ENCODE measurements at regions not wholly inside any gene's neighbourhood (a gene's known extent, or its start where the extent isn't known, plus 50 kb on each side); places are given as distances from the start of the nearest gene placed in this dataset.

DNA sequence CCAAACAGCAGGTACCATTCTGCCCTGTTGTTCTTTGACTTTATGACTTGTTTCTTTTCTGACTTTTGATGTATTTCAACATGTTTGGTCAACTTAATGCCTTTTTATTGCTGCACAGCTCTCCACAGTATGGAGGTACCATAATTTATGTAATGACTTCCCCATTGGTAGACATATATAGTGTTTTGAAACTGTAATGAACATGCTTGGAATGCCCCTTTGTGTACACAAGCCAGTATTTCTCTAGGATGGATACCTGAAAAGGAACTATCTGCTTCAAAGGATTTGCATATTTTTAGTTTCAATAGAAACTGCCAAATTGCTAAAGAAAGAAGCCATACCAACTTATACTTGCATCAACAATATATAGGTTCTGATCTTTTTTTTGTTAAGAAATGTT lies 66.1 kb downstream of the NOG start:
- TF ChIP-seq POLR2AphosphoS5 (IDR thresholded peaks at IDR 0.05) (no peak), POLR2A (IDR thresholded peaks at IDR 0.05) (no peak)
- TF ChIP-seq, protein P1, sequence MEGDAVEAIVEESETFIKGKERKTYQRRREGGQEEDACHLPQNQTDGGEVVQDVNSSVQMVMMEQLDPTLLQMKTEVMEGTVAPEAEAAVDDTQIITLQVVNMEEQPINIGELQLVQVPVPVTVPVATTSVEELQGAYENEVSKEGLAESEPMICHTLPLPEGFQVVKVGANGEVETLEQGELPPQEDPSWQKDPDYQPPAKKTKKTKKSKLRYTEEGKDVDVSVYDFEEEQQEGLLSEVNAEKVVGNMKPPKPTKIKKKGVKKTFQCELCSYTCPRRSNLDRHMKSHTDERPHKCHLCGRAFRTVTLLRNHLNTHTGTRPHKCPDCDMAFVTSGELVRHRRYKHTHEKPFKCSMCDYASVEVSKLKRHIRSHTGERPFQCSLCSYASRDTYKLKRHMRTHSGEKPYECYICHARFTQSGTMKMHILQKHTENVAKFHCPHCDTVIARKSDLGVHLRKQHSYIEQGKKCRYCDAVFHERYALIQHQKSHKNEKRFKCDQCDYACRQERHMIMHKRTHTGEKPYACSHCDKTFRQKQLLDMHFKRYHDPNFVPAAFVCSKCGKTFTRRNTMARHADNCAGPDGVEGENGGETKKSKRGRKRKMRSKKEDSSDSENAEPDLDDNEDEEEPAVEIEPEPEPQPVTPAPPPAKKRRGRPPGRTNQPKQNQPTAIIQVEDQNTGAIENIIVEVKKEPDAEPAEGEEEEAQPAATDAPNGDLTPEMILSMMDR (IDR thresholded peaks at IDR 0.05), result no peak
